Superior temporal gyrus (tissue), 1 donor: ENCODE measurements at regions not wholly inside any gene's neighbourhood (a gene's known extent, or its start where the extent isn't known, plus 50 kb on each side); places are given as distances from the start of the nearest gene placed in this dataset.

Experiments used
- DNase-seq: peaks from one replicate; pipeline ENCODE4 v3.0.0-alpha.2; 2016; ENCODE audit errors: extremely low spot score

GRCh38 chr7:45455662-45456061 lies 118.5 kb upstream of the ADCY1 start:
- no peak for DNase-seq

GRCh38 chr7:45456105-45456504 lies 118.1 kb upstream of the ADCY1 start:
- DNase-seq, result no peak

GRCh38 chr7:45456747-45457524 lies 117.2 kb upstream of the ADCY1 start:
- no peak for DNase-seq

GRCh38 chr7:45457591-45457990 lies 116.6 kb upstream of the ADCY1 start:
- DNase-seq, result no peak

GRCh38 chr7:45459476-45459875 lies 114.7 kb upstream of the ADCY1 start:
- DNase-seq, result peak; percentile 39

- DNase-seq, result no peak
These were observed 113.8 kb upstream of the ADCY1 start for GRCh38 chr7:45460379-45460778.

- no peak for DNase-seq
These were observed 113.1 kb upstream of the ADCY1 start for GRCh38 chr7:45461026-45461425.

- DNase-seq, result no peak
These were observed 105.1 kb upstream of the ADCY1 start for GRCh38 chr7:45469103-45469502.

- DNase-seq, result no peak
These were observed 104.1 kb upstream of the ADCY1 start for GRCh38 chr7:45470031-45470430.

GRCh38 chr7:45479781-45480180 lies 94.4 kb upstream of the ADCY1 start:
- no peak for DNase-seq

GRCh38 chr7:45482451-45482850 lies 91.7 kb upstream of the ADCY1 start:
- DNase-seq, result no peak

GRCh38 chr7:45484094-45484493 lies 90.1 kb upstream of the ADCY1 start:
- DNase-seq, result no peak

GRCh38 chr7:45486575-45486974 lies 87.6 kb upstream of the ADCY1 start:
- DNase-seq, result no peak

GRCh38 chr7:45494885-45495284 lies 79.3 kb upstream of the ADCY1 start:
- no peak for DNase-seq

- no peak for DNase-seq
These were observed 78.5 kb upstream of the ADCY1 start for GRCh38 chr7:45495618-45496017.

- no peak for DNase-seq
These were observed 73.9 kb upstream of the ADCY1 start for GRCh38 chr7:45500257-45500656.

- no peak for DNase-seq
These were observed 72.4 kb upstream of the ADCY1 start for GRCh38 chr7:45501791-45502190.

GRCh38 chr7:45506059-45506458 lies 68.1 kb upstream of the ADCY1 start:
- DNase-seq, result no peak

GRCh38 chr7:45509222-45509621 lies 64.9 kb upstream of the ADCY1 start:
- no peak for DNase-seq

- DNase-seq, result no peak
These were observed 62.2 kb upstream of the ADCY1 start for GRCh38 chr7:45511721-45512597.

- DNase-seq, result no peak
These were observed 59.2 kb upstream of the ADCY1 start for GRCh38 chr7:45514944-45515343.

GRCh38 chr7:45515346-45515745 lies 58.8 kb upstream of the ADCY1 start:
- no peak for DNase-seq
